ENCODE measurements at regions not wholly inside any gene's neighbourhood (a gene's known extent, or its start where the extent isn't known, plus 50 kb on each side); places are given as distances from the start of the nearest gene placed in this dataset.
"Not testable (repeated sequence)": the region's sequence is repeated elsewhere in the genome, so short reads cannot be mapped to it uniquely, and the experiment has no call there.

- DNase-seq: no peak
Observed at GRCh38 chr6:4366635-4367395, 231.4 kb upstream of the ECI2 start.

GRCh38 chr6:4365686-4366085 lies 230.3 kb upstream of the ECI2 start:
- no peak for DNase-seq

- no peak for DNase-seq
Observed at GRCh38 chr6:4364711-4365110, 229.3 kb upstream of the ECI2 start.

GRCh38 chr6:4364172-4364571 lies 228.8 kb upstream of the ECI2 start:
- DNase-seq: no peak

- no peak for DNase-seq
Observed at GRCh38 chr6:4363656-4364055, 228.3 kb upstream of the ECI2 start.

GRCh38 chr6:4362326-4362725 lies 227.0 kb upstream of the ECI2 start:
- DNase-seq: no peak

GRCh38 chr6:4360920-4361319 lies 225.5 kb upstream of the ECI2 start:
- no peak for DNase-seq

- no peak for DNase-seq
Observed at GRCh38 chr6:4359108-4359730, 223.8 kb upstream of the ECI2 start.

- no peak for DNase-seq
Observed at GRCh38 chr6:4358414-4359107, 223.2 kb upstream of the ECI2 start.

GRCh38 chr6:4357660-4358152 lies 222.3 kb upstream of the ECI2 start:
- DNase-seq: not testable (repeated sequence)

- DNase-seq: no peak
Observed at GRCh38 chr6:4356899-4357659, 221.7 kb upstream of the ECI2 start.

GRCh38 chr6:4355241-4355640 lies 219.9 kb upstream of the ECI2 start:
- no peak for DNase-seq

- DNase-seq: no peak
Observed at GRCh38 chr6:4354181-4354580, 218.8 kb upstream of the ECI2 start.

GRCh38 chr6:4352731-4353130 lies 217.4 kb upstream of the ECI2 start:
- DNase-seq: no peak

GRCh38 chr6:4352322-4352669 lies 216.9 kb upstream of the ECI2 start:
- DNase-seq: no peak

GRCh38 chr6:4351520-4352321 lies 216.3 kb upstream of the ECI2 start:
- DNase-seq: no peak

GRCh38 chr6:4350567-4351519 lies 215.5 kb upstream of the ECI2 start:
- DNase-seq: no peak

- no peak for DNase-seq
Observed at GRCh38 chr6:4349931-4350330, 214.6 kb upstream of the ECI2 start.

- DNase-seq: no peak
Observed at GRCh38 chr6:4349323-4349722, 213.9 kb upstream of the ECI2 start.

GRCh38 chr6:4348462-4349112 lies 213.2 kb upstream of the ECI2 start:
- DNase-seq: no peak

- DNase-seq: no peak
Observed at GRCh38 chr6:4347877-4348276, 212.5 kb upstream of the ECI2 start.

Data from activated effector memory CD4-positive, alpha-beta T cell treated with anti-CD3 and anti-CD28 coated beads, Interleukin-2, amount 50 U/mL, for 16 hours (primary cell).